ENCODE measurements at regions not wholly inside any gene's neighbourhood (a gene's known extent, or its start where the extent isn't known, plus 50 kb on each side); places are given as distances from the start of the nearest gene placed in this dataset.

GRCh38 chr1:98321191-98321590 is 340.3 kb upstream of the SNX7 start:
- no peak for DNase-seq (ENCODE audit: extremely low read depth, insufficient read length)
- no peak for TF ChIP-seq CTCF (IDR thresholded peaks at IDR 0.05; ENCODE audit: insufficient read depth, low read length, poor library complexity, severe bottlenecking)
- H3K27me3 ChIP-seq (replicated peaks; ENCODE audit: control insufficient read depth, insufficient read depth, low read length), result no peaks in the 10 kb centered on the region

GRCh38 chr1:98316286-98316905 is 345.1 kb upstream of the SNX7 start:
- no peak for DNase-seq (ENCODE audit: extremely low read depth, insufficient read length)
- no peaks in the 10 kb centered on the region for H3K27me3 ChIP-seq (replicated peaks; ENCODE audit: control insufficient read depth, insufficient read depth, low read length)
- no peak for TF ChIP-seq CTCF (IDR thresholded peaks at IDR 0.05; ENCODE audit: insufficient read depth, low read length, poor library complexity, severe bottlenecking)
- no peaks in the 10 kb centered on the region for H3K36me3 ChIP-seq (ENCODE audit: control insufficient read depth, insufficient read depth, low read length)
- no peak overlapping the region for H3K4me3 ChIP-seq (replicated peaks; ENCODE audit: low read depth, low read length)

More at GRCh38 chr1:98321191-98321590, 340.3 kb upstream of the SNX7 start:
- Histone ChIP-seq H3K36me3 (ENCODE audit: control insufficient read depth, insufficient read depth, low read length) (no peaks in the 10 kb centered on the region), H3K4me3 (replicated peaks; ENCODE audit: low read depth, low read length) (no peak overlapping the region)

GRCh38 chr1:98315309-98315708 is 346.2 kb upstream of the SNX7 start:
- Histone ChIP-seq H3K27me3 (replicated peaks; ENCODE audit: control insufficient read depth, insufficient read depth, low read length) (no peaks in the 10 kb centered on the region), H3K36me3 (ENCODE audit: control insufficient read depth, insufficient read depth, low read length) (no peaks in the 10 kb centered on the region), H3K4me3 (replicated peaks; ENCODE audit: low read depth, low read length) (no peak overlapping the region)
- TF ChIP-seq CTCF (IDR thresholded peaks at IDR 0.05; ENCODE audit: insufficient read depth, low read length, poor library complexity, severe bottlenecking), result no peak
- no peak for DNase-seq (ENCODE audit: extremely low read depth, insufficient read length)

- H3K27me3 ChIP-seq (replicated peaks; ENCODE audit: control insufficient read depth, insufficient read depth, low read length), result no peaks in the 10 kb centered on the region
- DNase-seq (ENCODE audit: extremely low read depth, insufficient read length), result no peak
- no peak overlapping the region for H3K4me3 ChIP-seq (replicated peaks; ENCODE audit: low read depth, low read length)
- H3K36me3 ChIP-seq (ENCODE audit: control insufficient read depth, insufficient read depth, low read length), result no peaks in the 10 kb centered on the region
- TF ChIP-seq CTCF (IDR thresholded peaks at IDR 0.05; ENCODE audit: insufficient read depth, low read length, poor library complexity, severe bottlenecking), result no peak
These were observed 346.9 kb upstream of the SNX7 start for GRCh38 chr1:98314601-98315000.

- DNase-seq (ENCODE audit: extremely low read depth, insufficient read length), result no peak
- Histone ChIP-seq H3K27me3 (replicated peaks; ENCODE audit: control insufficient read depth, insufficient read depth, low read length) (no peaks in the 10 kb centered on the region), H3K36me3 (ENCODE audit: control insufficient read depth, insufficient read depth, low read length) (no peaks in the 10 kb centered on the region), H3K4me3 (replicated peaks; ENCODE audit: low read depth, low read length) (no peak overlapping the region)
- no peak for TF ChIP-seq CTCF (IDR thresholded peaks at IDR 0.05; ENCODE audit: insufficient read depth, low read length, poor library complexity, severe bottlenecking)
These were observed 354.9 kb upstream of the SNX7 start for GRCh38 chr1:98306517-98307089.
